T47D (cell line): ENCODE measurements at regions not wholly inside any gene's neighbourhood (a gene's known extent, or its start where the extent isn't known, plus 50 kb on each side); places are given as distances from the start of the nearest gene placed in this dataset.
A peak's percentile ranks its signal among the peaks of the same experiment; 100 is the strongest.

Source experiments
- DNase-seq, 2 experiments: peaks; one replicate each; pipeline versions ENCODE4 v3.0.0 to v3.0.0-alpha.2; 2011 to 2012; ENCODE audit warnings: low read depth in 1 of 2, low spot score in 1 of 2
- JUND ChIP-seq: IDR thresholded peaks from 2 replicates; pipeline ENCODE4 v1.6.1; 2012; ENCODE audit warnings: low read depth
- in situ Hi-C: cut with HindIII; loops from 2 replicates; pipeline ENCODE4 v1.10.0; 2016; ENCODE audit warnings: low sequenced_read_pairs, low pct_unique_long_range_greater_than_20kb

DNA sequence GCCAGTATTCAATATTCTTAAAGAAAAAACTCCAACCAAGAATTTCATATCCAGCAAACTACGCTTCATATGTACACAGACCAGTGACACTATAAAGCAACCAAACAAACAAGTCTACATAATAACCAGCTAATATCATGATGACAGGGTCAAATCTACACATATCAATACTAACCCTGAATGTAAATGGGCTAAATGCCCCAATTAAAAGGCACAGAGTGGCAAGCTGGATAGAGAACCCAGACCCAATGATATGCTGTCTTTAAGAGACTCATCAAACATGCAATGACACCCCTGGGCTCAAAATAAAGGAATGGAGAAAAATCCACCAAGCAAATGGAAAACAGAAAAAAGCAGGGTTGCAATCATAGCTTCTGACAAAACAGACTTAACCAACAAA is 218.1 kb upstream of the NFE2L3 start:
- in situ Hi-C loops: no loop called here
- no peak for DNase-seq
- no peak for TF ChIP-seq JUND

DNA sequence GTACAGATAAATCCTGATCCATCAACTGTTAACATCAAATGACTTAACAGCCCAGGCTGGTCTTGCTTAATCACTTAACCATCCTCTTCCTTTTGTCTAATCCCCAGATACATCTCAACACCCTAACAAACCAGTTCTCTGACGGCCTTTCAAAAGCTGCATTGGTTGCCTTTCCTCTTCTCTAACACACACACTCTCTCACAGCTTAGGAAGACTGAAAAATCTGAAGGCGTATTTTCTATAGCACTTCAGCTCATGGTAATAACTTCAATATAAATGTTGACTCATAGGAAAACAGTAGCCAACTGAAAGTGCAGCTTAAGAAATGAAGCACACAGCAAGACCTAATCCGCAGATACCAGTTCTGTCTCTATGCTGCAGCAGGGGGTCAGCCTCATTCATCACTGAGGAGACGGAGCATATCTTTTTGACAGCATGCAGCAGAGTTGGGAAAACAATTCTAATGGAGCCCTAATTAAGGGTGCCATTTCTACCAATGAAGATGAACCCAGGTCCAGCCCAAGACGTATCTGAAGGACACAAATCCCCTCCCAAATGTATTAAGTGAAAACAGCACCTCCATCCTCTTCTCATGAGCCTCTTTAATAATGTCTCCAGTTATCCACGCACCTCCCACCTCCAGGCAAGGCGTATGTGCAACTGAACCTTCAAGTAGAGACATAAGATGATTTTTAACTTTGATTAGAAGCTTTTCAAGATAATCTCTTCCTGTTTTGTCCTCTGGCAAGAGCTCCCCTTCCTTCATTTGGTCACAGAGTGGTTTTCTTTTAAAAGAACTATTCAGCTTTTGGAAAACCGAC is 211.7 kb upstream of the NFE2L3 start:
- in situ Hi-C loops: no loop called here
- DNase-seq: no peak
- no peak for TF ChIP-seq JUND

DNA sequence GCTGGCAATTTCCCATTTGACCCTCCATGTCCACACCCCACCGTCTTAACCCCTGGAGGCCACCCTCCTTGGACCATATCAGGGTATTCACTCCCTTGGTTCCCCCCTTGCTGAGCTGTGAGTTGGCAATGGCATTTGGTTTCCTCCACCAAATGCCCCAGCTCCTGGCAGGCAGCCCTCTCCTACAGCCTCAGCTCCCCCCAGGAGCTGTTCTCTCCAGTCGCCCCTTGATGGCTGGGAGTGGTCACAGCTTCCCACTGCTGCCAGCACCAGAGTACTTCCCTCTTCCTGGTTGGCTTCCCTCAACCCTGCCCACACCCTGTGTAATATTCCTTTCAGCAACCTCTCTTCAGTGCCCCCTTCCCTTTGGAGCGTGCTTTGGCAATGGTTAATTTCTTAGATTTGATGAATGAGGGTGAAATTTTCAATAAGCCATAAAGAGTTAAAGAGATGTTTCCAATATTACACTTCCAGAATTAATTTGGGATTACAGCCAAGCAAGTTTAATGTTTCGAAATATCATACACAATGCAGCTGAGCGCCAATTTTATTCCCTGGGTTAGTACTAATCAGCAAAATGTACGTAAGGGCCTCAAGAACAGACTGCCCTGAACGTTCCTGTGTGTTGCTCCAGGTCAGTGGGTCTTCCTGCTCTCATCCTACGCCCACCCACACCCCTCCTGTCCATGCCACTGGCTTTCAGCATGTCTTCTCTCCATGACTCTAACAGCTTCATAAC is 207.1 kb upstream of the NFE2L3 start:
- no peak for TF ChIP-seq JUND

DNA sequence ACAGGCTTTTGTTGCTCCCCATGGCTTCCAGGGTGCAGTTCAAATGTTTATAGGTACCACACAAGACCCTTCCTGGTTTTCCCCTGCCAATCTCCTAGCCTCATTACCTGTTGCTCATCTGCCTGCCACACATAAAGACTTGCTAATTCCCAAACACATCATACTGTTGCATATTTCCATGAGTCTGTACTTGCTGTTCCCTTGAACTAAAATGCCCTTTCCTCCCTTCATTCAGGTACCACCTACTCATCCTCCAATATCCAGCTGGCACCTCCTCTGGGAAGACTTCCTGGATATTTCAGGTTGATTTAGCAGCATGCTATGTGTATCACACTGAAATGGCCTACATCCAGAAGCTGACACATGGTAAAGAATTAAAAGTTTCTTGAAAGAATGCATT is 206.4 kb upstream of the NFE2L3 start:
- no peak for TF ChIP-seq JUND
- in situ Hi-C loops: no loop called here
- no peak for DNase-seq

More for the DNA sequence above, 207.1 kb upstream of the NFE2L3 start:
- in situ Hi-C loops: no loop called here
- no peak for DNase-seq

DNA sequence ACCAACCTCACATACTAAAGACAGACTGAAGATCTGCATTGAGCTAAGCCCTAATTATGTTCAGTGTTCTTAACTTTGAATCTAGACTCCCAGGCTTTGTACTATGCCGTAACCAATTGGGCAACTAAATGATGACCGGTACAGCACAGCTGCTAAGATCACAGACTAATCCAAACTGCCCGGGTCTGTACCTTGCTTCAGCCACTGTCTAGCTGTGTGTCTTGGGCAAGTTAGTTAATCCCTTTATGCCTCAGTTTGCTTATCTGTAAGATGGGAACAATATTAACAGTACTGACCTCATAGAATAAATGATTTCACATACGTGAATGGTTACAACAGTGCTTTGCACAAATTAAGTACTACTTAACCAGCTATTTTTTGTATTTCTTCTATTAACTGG is 205.8 kb upstream of the NFE2L3 start:
- in situ Hi-C loops: no loop called here
- no peak for TF ChIP-seq JUND
- DNase-seq: no peak

DNA sequence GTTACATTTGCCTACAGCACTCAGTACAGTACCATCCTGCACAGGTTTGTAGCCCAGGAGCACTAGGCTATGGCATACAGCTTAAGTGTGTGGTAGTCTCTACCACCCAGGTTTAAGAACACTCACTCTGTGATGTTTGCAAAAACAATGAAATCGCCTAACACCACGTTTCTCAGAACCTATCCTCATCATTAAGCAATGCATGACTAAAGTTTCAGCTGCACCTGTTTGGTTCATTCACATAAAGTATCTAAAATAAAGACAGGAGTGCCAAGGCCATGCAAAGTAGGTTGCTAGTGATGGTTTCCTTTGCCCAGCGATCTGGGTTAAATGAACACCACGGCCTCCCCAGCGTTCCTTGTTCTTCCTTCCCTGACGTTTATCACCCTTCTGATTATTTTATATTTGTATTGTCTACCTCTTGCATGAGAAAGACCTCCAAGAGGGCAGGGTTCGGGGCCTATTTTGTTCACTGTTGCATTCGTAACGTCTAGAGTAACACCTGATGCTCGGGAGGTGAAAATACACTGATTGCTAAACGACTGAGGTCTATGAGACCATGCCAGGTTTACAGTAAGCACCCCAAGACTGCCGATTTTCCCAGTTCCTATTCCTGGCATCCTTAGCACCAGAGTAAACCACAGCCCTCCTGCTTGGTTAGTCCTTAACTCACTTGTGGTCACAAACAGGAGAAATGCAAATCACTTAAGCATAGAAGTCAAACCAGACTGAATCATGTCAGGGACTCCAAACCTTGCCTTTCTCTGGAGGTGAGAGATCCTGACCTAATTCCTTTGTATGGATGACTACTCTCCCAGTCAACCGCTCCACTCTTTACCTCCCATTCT is 204.1 kb upstream of the NFE2L3 start:
- DNase-seq: no peak
- in situ Hi-C loops: no loop called here
- no peak for TF ChIP-seq JUND

DNA sequence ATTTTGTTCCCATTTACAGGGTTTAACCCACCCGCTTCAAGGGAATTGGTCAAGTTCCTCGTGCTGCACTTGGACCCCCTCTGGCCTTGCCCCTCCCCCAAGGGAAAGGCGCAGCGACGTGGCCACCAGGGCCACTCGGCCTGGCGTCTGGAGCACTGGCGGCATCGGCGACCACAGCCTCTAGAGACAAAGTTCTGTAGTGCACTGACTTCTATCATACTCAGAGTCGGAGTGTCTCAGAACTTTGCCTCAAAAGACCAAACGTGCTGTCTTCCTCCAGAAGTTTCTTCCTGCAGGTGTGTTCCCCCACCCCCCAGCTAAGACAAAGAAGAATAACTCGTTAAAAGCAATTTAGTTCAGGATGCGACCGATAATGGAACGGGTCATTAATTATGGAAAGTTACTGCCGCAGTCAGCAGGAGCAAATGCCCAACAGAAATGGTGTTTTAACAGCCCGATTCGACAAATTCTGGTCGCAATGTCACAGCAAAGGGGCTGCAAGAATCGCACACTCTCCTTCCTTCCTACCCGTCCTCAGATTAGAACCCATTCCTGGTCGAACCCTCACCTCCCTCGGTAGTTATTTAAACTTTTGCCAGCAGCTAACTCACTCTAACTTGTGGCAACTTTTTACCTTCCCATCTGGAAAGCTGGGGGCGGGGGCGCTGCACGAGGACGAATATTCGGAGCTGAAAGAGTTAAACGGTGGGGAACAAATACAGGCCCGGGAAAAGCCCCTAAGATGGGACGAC is 202.1 kb upstream of the NFE2L3 start:
- in situ Hi-C loops: no loop called here
- TF ChIP-seq JUND: no peak
- peak in 1 of 2 experiments; percentile 28 for DNase-seq

DNA sequence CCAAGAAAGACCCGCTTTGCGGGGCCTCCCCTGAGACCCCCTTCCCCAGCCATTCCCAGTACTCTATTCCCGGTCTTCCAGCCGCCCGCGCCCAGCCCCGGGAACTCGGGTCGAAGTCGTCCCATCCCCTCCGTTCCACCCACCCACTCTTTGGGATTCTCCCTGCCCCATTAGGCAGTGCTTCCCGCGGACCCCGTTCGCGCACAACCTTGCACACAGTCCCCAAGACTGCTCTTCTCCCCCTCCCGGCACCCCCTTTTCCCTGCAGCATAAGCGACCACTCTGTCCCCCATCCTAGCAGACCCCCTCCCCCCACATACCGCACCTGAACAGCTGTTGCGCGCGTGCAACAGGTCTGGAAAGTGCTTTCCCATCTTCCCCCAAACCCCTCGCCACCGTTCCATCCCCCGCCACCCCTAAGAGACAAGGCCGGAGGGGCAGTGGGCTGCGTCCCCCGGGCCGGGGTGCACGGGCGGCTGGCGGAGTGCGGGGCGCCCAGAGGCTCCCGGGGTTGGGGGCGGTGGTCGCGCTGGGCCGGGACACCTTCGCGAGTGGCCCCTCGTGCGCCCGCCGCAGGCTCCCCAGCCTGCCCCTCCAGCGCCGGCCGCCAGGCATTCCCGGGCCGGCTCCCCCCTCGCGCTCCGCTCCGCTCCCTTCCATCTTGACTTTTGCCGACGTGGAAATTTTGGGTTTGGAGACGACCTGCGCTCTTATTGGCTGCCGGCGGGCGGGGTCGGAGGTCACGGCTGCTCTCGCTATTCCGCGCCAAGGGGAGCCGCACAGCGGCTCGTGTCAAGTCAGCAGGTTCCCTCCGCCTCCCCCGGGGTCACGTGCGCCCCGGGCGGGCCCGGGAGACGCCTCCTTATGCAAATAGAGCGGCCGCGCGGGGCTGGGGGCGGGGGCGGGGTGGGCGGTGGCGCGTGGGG is 201.2 kb upstream of the NFE2L3 start:
- peak; percentile 97 to 99 for DNase-seq
- no peak for TF ChIP-seq JUND
- in situ Hi-C loops: no loop called here

DNA sequence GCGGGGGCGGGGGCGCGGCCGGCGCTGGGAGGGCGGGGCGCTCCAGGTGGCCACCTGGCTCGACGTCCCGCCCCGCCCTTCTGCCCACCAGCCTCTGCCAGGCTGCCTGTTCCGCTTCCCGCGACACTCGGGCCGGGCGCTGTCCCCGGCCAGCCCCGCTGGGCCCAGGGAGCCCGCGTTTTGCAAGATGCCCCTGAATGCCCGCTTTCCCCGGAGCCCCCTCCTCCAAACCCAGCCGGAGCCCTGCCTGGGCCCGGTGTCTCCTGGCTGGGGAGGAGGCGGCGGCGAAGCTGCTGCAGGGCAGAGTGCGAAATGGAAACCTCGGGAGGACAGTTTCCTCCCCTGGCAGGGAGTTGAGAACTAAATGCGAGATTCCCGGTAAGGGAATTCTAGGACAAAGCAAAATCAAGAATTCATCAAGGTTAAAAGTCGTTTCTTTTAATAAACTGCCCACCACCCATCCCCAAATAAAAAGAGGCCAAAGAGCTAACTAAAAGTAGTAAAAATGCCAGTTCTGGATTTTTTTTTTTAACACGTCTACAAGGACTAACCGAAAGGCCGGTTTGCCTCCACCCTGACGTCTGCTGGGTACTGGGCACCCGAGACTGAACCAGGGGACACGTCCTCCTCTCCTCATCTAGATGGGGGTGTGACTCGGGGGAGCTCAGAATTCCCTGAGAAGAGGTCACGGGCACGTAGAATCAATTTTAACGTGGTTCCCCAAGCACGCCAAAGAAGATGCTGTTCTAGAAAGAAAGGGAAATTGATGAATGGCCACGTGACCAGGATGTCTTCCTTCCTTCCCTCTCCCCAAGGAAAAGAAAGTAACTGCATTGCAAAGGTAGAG is 200.4 kb upstream of the NFE2L3 start:
- DNase-seq: peak; percentile 44 to 96
- in situ Hi-C loops: no loop called here

DNA sequence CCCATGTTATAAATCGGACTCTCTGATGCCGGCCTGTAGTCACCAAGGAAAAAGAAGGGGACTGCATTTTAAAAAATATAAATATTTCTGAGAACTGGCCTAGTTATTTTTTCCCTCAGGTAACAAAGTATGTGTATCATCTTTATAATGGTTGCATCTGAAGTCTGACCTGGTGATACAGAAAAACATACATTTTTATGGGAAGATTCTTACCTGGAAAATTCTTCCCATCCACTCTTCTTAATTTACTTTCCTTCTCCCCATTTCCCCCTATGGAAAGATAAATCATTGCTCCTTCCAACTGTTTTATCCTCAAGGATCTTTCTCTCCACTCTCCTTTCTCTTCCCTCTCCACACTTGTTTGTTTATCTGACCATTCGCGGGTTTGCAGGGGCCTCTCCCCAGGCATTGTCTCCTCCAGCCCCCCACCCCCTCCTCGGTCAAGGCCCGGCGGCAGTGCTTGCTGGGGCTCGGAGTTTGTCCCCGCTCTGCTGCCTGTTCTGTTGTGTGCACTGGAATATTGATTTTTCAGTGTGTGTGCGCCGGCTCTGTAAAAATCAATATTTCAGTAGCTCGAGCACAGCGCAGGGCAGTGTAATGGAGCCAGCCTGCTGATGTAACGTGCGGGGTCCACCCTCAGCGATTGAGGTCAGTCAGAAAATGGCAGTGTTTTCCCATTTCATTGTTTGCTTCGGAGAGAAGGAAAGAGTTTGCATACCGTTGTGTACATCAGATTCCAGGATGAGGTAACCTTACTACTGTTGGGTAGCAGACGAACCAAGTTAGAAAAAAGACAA is 199.5 kb upstream of the NFE2L3 start:
- DNase-seq: no peak
- no peak for TF ChIP-seq JUND
- in situ Hi-C loops: no loop called here

More for the DNA sequence above, 200.4 kb upstream of the NFE2L3 start:
- no peak for TF ChIP-seq JUND
